Trophoblast cell (in vitro differentiated cells and primary cell): ENCODE measurements at regions not wholly inside any gene's neighbourhood (a gene's known extent, or its start where the extent isn't known, plus 50 kb on each side); places are given as distances from the start of the nearest gene placed in this dataset.

Source experiments
- DNase-seq, 2 donors: peaks; one replicate each; pipeline ENCODE4 v3.0.0-alpha.2; 2016
- H2AFZ ChIP-seq: 2 replicates; pipeline ENCODE4 v1.6.1; 2013; ENCODE audit warnings: low read length, moderate library complexity, mild to moderate bottlenecking; ENCODE audit not compliant: insufficient read depth, poor library complexity
- H2AK5ac ChIP-seq: 2 replicates; pipeline ENCODE4 v1.6.1; 2013; ENCODE audit warnings: mild to moderate bottlenecking, low read length
- H2BK120ac ChIP-seq: 2 replicates; pipeline ENCODE4 v1.6.1; 2013; ENCODE audit warnings: low read length, mild to moderate bottlenecking, moderate library complexity; ENCODE audit not compliant: insufficient read depth, poor library complexity
- H2BK12ac ChIP-seq: 2 replicates; pipeline ENCODE4 v1.6.1; 2013; ENCODE audit warnings: mild to moderate bottlenecking, low read length, moderate library complexity
- H2BK5ac ChIP-seq: 2 replicates; pipeline ENCODE4 v1.6.1; 2013; ENCODE audit warnings: low read length, low read depth, moderate library complexity, mild to moderate bottlenecking; ENCODE audit not compliant: poor library complexity
- H3K14ac ChIP-seq: 2 replicates; pipeline ENCODE4 v1.6.1; 2013; ENCODE audit warnings: mild to moderate bottlenecking, low read length
- H3K18ac ChIP-seq: 2 replicates; pipeline ENCODE4 v1.6.1; 2013; ENCODE audit warnings: mild to moderate bottlenecking, low read length
- H3K23ac ChIP-seq: 2 replicates; pipeline ENCODE4 v1.6.1; 2013; ENCODE audit warnings: low read length
- H3K27ac ChIP-seq: 2 replicates; pipeline ENCODE4 v1.5.1; 2013; ENCODE audit warnings: low read depth, mild to moderate bottlenecking, inconsistent platforms, low read length, moderate library complexity
- H3K27me3 ChIP-seq: 2 replicates; pipeline ENCODE4 v1.6.1; 2013; ENCODE audit warnings: inconsistent platforms, mild to moderate bottlenecking, low read length, moderate library complexity; ENCODE audit not compliant: insufficient read depth
- H3K36me3 ChIP-seq, 2 experiments: 1 replicate in 1 of 2; 2 replicates in 1 of 2; pipeline ENCODE4 v1.6.1; 2013; ENCODE audit warnings: low read length in 2 of 2, mild to moderate bottlenecking in 2 of 2, moderate library complexity in 1 of 2; ENCODE audit not compliant: insufficient read depth in 2 of 2, control insufficient read depth in 1 of 2
- H3K4ac ChIP-seq: 2 replicates; pipeline ENCODE4 v1.6.1; 2013; ENCODE audit warnings: low read depth, mild to moderate bottlenecking, low read length, moderate library complexity
- H3K4me1 ChIP-seq, 2 experiments: 1 replicate in 1 of 2; 2 replicates in 1 of 2; pipeline ENCODE4 v1.6.1; 2013; ENCODE audit warnings: low read length in 2 of 2, mild to moderate bottlenecking in 2 of 2, moderate library complexity in 1 of 2; ENCODE audit not compliant: insufficient read depth in 2 of 2, control insufficient read depth in 1 of 2
- H3K4me2 ChIP-seq: 2 replicates; pipeline ENCODE4 v1.6.1; 2013; ENCODE audit warnings: inconsistent platforms, mild to moderate bottlenecking, low read length, moderate library complexity
- H3K4me3 ChIP-seq: 2 replicates; pipeline ENCODE4 v1.5.1; 2013; ENCODE audit warnings: mild to moderate bottlenecking, low read depth, low read length, inconsistent platforms
- H3K79me1 ChIP-seq: one replicate; pipeline ENCODE4 v1.6.1; 2013; ENCODE audit warnings: low read length
- H3K79me2 ChIP-seq: 2 replicates; pipeline ENCODE4 v1.6.1; 2013; ENCODE audit warnings: low read length, mild to moderate bottlenecking; ENCODE audit not compliant: control insufficient read depth, insufficient read depth, poor library complexity
- H3K9ac ChIP-seq: 2 replicates; pipeline ENCODE4 v1.6.1; 2013; ENCODE audit warnings: mild to moderate bottlenecking, low read length
- H3K9me3 ChIP-seq: 2 replicates; pipeline ENCODE4 v1.6.1; 2013; ENCODE audit warnings: low read depth, mild to moderate bottlenecking, control low read depth, inconsistent platforms, low read length; ENCODE audit not compliant: insufficient read depth
- H4K12ac ChIP-seq: 2 replicates; pipeline ENCODE4 v1.6.1; 2013; ENCODE audit warnings: low read depth, mild to moderate bottlenecking, low read length, moderate library complexity
- H4K8ac ChIP-seq: 2 replicates; pipeline ENCODE4 v1.6.1; 2013; ENCODE audit warnings: low read depth, mild to moderate bottlenecking, low read length, moderate library complexity
- H4K91ac ChIP-seq: one replicate; pipeline ENCODE4 v1.6.1; 2013; ENCODE audit warnings: low read depth, mild to moderate bottlenecking, low read length, moderate library complexity
- WGBS: extraction: QIAGEN DNeasy Blood & Tissue Kit; methylation state at CpG from one replicate; pipeline ENCODE4 v1.1.7; 2013; ENCODE audit warnings: missing lambda C conversion rate; ENCODE audit not compliant: insufficient read length, insufficient coverage; ENCODE audit errors: extremely low coverage; 5-methylcytosine and 5-hydroxymethylcytosine counted together

- Histone ChIP-seq H2AK5ac (no peak overlapping the region), H3K4me3 (no peak overlapping the region), H3K4me2 (no peak overlapping the region), H2BK120ac (no peak overlapping the region), H4K91ac (no peak overlapping the region), H3K4me1 (peaks cover 0 to 2% of the 10 kb centered on the region in 2 experiments), H3K9me3 (peaks cover 2% of the 10 kb centered on the region), H4K12ac (no peak overlapping the region), H3K9ac (no peak overlapping the region), H3K27ac (no peak overlapping the region), H3K18ac (no peak overlapping the region), H2AFZ (no peak overlapping the region), H3K79me2 (no peaks in the 10 kb centered on the region), H4K8ac (no peak overlapping the region), H3K27me3 (no peaks in the 10 kb centered on the region), H3K4ac (no peak overlapping the region), H3K79me1 (no peaks in the 10 kb centered on the region), H3K14ac (no peak overlapping the region), H3K23ac (no peak overlapping the region), H2BK5ac (no peak overlapping the region), H3K36me3 (no peaks in the 10 kb centered on the region), H2BK12ac (no peak overlapping the region)
- DNase-seq, result no peak
- WGBS, result no CpG with 5 or more reads among the region's 12 CpGs
Measured at GRCh38 chr10:3290550-3290949, 118.0 kb upstream of the PITRM1 start.

GRCh38 chr10:3287572-3288445, 115.2 kb upstream of the PITRM1 start:
- H3K9me3 ChIP-seq, result peaks cover 2% of the 10 kb centered on the region
- H3K14ac ChIP-seq, result no peak overlapping the region
- no CpG with 5 or more reads among the region's 42 CpGs for WGBS
- H3K79me2 ChIP-seq, result no peaks in the 10 kb centered on the region
- H3K4me2 ChIP-seq, result no peak overlapping the region
- H3K23ac ChIP-seq, result no peak overlapping the region
- no peak overlapping the region for H3K18ac ChIP-seq
- H3K4me1 ChIP-seq, result no peaks in the 10 kb centered on the region
- no peak overlapping the region for H4K12ac ChIP-seq
- H4K8ac ChIP-seq, result no peak overlapping the region
- no peak overlapping the region for H2BK120ac ChIP-seq
- no peaks in the 10 kb centered on the region for H3K27me3 ChIP-seq
- H2BK5ac ChIP-seq, result no peak overlapping the region
- no peak overlapping the region for H2AK5ac ChIP-seq
- no peak overlapping the region for H3K4ac ChIP-seq
- no peak overlapping the region for H3K27ac ChIP-seq
- H2AFZ ChIP-seq, result no peak overlapping the region
- H2BK12ac ChIP-seq, result no peak overlapping the region
- no peaks in the 10 kb centered on the region for H3K36me3 ChIP-seq
- peak in 1 of 2 donors; percentile 23 for DNase-seq
- H3K4me3 ChIP-seq, result no peak overlapping the region
- no peak overlapping the region for H3K9ac ChIP-seq
- no peaks in the 10 kb centered on the region for H3K79me1 ChIP-seq
- no peak overlapping the region for H4K91ac ChIP-seq

GRCh38 chr10:3282674-3283017, 110.1 kb upstream of the PITRM1 start:
- no peak overlapping the region for H2BK12ac ChIP-seq
- no peaks in the 10 kb centered on the region for H3K27me3 ChIP-seq
- no peak overlapping the region for H4K91ac ChIP-seq
- WGBS, result no CpG with 5 or more reads among the region's 1 CpG
- no peak overlapping the region for H3K18ac ChIP-seq
- H4K8ac ChIP-seq, result no peak overlapping the region
- H3K4ac ChIP-seq, result no peak overlapping the region
- H3K14ac ChIP-seq, result no peak overlapping the region
- no peak overlapping the region for H2AFZ ChIP-seq
- H3K9ac ChIP-seq, result no peak overlapping the region
- no peaks in the 10 kb centered on the region for H3K79me1 ChIP-seq
- no peak overlapping the region for H3K4me2 ChIP-seq
- H2BK120ac ChIP-seq, result no peak overlapping the region
- no peaks in the 10 kb centered on the region for H3K79me2 ChIP-seq
- no peaks in the 10 kb centered on the region for H3K36me3 ChIP-seq
- H3K9me3 ChIP-seq, result no peaks in the 10 kb centered on the region
- no peak for DNase-seq
- H3K4me3 ChIP-seq, result no peak overlapping the region
- H2AK5ac ChIP-seq, result no peak overlapping the region
- no peak overlapping the region for H3K23ac ChIP-seq
- no peak overlapping the region for H4K12ac ChIP-seq
- no peak overlapping the region for H2BK5ac ChIP-seq
- no peaks in the 10 kb centered on the region for H3K4me1 ChIP-seq
- no peak overlapping the region for H3K27ac ChIP-seq

GRCh38 chr10:3281941-3282673, 109.5 kb upstream of the PITRM1 start:
- no peak overlapping the region for H2BK12ac ChIP-seq
- H3K27me3 ChIP-seq, result no peaks in the 10 kb centered on the region
- no peaks in the 10 kb centered on the region for H3K79me1 ChIP-seq
- H4K8ac ChIP-seq, result no peak overlapping the region
- no peak overlapping the region for H3K14ac ChIP-seq
- H3K4me3 ChIP-seq, result no peak overlapping the region
- no peak overlapping the region for H2BK5ac ChIP-seq
- H3K23ac ChIP-seq, result no peak overlapping the region
- H3K4ac ChIP-seq, result no peak overlapping the region
- no peak overlapping the region for H2AFZ ChIP-seq
- no peak overlapping the region for H3K4me2 ChIP-seq
- H3K18ac ChIP-seq, result no peak overlapping the region
- H3K9me3 ChIP-seq, result no peaks in the 10 kb centered on the region
- no peak overlapping the region for H4K12ac ChIP-seq
- H3K27ac ChIP-seq, result no peak overlapping the region
- no peak for DNase-seq
- H4K91ac ChIP-seq, result no peak overlapping the region
- no peaks in the 10 kb centered on the region for H3K79me2 ChIP-seq
- no peaks in the 10 kb centered on the region for H3K4me1 ChIP-seq
- no CpG with 5 or more reads among the region's 7 CpGs for WGBS
- H3K9ac ChIP-seq, result no peak overlapping the region
- no peak overlapping the region for H2BK120ac ChIP-seq
- H3K36me3 ChIP-seq, result no peaks in the 10 kb centered on the region
- no peak overlapping the region for H2AK5ac ChIP-seq
